ENCODE measurements at regions not wholly inside any gene's neighbourhood (a gene's known extent, or its start where the extent isn't known, plus 50 kb on each side); places are given as distances from the start of the nearest gene placed in this dataset.

DNA sequence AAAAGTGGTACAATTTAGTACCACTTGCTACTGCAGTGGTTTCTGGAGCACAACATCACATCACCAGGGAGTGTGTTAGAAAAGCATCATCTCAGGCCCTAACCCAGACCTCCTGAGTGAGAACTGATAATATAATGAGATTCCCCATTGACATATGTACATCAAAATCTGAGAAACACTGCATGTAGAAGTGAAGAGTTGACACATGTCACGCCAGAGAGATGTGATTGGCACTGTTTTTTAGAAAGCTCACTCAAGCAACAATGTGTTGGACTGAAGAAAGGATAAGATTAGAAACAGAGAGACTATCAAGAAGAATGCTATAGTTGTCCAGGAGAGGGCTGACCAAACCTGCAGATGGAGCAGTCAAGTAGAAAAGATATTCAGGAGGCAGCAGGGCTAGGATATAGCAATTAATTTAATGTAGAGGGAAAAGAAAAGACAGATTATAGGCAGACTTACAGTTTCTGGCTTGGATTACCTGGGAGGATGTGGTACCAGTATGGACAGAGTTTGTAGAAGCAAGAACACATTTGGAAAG is 324.4 kb upstream of the ADAMTSL1 start:
- H3K9me3 ChIP-seq: no peaks in the 10 kb centered on the region
- no peak overlapping the region for H3K4me3 ChIP-seq
- in situ Hi-C loops (cut with MboI; ENCODE audit: low sequenced_read_pairs in 4 of 4): no loop called here
- H3K36me3 ChIP-seq: no peaks in the 10 kb centered on the region
- H3K27ac ChIP-seq: no peak overlapping the region
- DNase-seq (no peak), ATAC-seq (no peak)
- TF ChIP-seq, protein P1, sequence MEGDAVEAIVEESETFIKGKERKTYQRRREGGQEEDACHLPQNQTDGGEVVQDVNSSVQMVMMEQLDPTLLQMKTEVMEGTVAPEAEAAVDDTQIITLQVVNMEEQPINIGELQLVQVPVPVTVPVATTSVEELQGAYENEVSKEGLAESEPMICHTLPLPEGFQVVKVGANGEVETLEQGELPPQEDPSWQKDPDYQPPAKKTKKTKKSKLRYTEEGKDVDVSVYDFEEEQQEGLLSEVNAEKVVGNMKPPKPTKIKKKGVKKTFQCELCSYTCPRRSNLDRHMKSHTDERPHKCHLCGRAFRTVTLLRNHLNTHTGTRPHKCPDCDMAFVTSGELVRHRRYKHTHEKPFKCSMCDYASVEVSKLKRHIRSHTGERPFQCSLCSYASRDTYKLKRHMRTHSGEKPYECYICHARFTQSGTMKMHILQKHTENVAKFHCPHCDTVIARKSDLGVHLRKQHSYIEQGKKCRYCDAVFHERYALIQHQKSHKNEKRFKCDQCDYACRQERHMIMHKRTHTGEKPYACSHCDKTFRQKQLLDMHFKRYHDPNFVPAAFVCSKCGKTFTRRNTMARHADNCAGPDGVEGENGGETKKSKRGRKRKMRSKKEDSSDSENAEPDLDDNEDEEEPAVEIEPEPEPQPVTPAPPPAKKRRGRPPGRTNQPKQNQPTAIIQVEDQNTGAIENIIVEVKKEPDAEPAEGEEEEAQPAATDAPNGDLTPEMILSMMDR (IDR thresholded peaks at IDR 0.05 in 4 of 5, conservative IDR thresholded peaks at IDR 0.05 in 1 of 5): no peak
- no peak for TF ChIP-seq POLR2A (IDR thresholded peaks at IDR 0.05)
- no peaks in the 10 kb centered on the region for H3K4me1 ChIP-seq
- intact Hi-C loops (cut with DNase I; ENCODE audit: low total_unique reads): no loop called here
- no peaks in the 10 kb centered on the region for H3K27me3 ChIP-seq

DNA sequence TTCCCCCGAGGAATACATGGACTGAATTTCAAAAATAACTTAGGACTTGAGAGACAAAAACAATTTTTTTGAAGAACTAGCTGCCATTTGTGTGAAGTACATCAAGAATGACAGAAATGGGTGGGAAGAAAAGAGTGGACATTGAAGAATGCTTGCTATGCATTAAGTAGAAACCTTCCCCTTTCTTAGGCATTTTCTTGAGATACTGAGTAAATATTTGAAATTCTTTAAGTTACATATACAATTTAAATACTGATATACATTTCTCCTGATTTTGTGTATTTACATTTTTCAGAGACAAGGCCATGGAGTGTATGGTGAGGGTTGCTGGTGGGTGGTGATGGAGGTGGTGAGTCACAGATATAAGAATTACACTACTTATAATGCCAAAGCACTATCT is 319.3 kb upstream of the ADAMTSL1 start:
- in situ Hi-C loops (cut with MboI; ENCODE audit: low sequenced_read_pairs in 4 of 4): no loop called here
- no peak for DNase-seq
- no peak for ATAC-seq
- no peaks in the 10 kb centered on the region for H3K36me3 ChIP-seq
- no peak overlapping the region for H3K4me3 ChIP-seq
- H3K27me3 ChIP-seq: no peaks in the 10 kb centered on the region
- TF ChIP-seq, protein P1 (IDR thresholded peaks at IDR 0.05 in 4 of 5, conservative IDR thresholded peaks at IDR 0.05 in 1 of 5): no peak
- no peak for TF ChIP-seq POLR2A (IDR thresholded peaks at IDR 0.05)
- H3K27ac ChIP-seq: no peak overlapping the region
- no peaks in the 10 kb centered on the region for H3K4me1 ChIP-seq
- intact Hi-C loops (cut with DNase I; ENCODE audit: low total_unique reads): no loop called here
- no peaks in the 10 kb centered on the region for H3K9me3 ChIP-seq

DNA sequence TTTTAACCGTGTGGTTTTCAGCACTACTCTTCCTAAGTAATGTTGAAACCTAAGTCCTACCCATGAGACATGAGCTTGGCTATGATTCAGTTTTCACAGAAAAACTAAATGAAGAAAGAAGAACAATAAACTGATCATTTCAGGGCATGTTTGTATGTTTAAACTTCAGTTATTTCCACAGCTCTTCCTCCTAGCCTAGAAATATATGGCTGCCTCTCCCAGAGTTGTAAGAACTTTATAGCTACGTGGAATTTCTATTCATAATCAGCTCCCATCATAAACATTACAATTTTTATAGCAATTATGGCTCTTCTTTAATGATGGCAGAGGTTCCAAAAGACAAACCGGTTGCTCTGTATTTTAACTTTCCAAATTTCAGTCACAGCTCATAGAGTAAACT is 314.7 kb upstream of the ADAMTSL1 start:
- Histone ChIP-seq H3K4me1 (no peaks in the 10 kb centered on the region), H3K27me3 (no peaks in the 10 kb centered on the region), H3K27ac (no peak overlapping the region), H3K36me3 (no peaks in the 10 kb centered on the region), H3K9me3 (no peaks in the 10 kb centered on the region), H3K4me3 (no peak overlapping the region)
- no peak for TF ChIP-seq POLR2A (IDR thresholded peaks at IDR 0.05)
- TF ChIP-seq, protein P1 (IDR thresholded peaks at IDR 0.05 in 4 of 5, conservative IDR thresholded peaks at IDR 0.05 in 1 of 5): no peak
- intact Hi-C loops (cut with DNase I; ENCODE audit: low total_unique reads): no loop called here
- ATAC-seq (no peak), DNase-seq (no peak)
- in situ Hi-C loops (cut with MboI; ENCODE audit: low sequenced_read_pairs in 4 of 4): no loop called here

DNA sequence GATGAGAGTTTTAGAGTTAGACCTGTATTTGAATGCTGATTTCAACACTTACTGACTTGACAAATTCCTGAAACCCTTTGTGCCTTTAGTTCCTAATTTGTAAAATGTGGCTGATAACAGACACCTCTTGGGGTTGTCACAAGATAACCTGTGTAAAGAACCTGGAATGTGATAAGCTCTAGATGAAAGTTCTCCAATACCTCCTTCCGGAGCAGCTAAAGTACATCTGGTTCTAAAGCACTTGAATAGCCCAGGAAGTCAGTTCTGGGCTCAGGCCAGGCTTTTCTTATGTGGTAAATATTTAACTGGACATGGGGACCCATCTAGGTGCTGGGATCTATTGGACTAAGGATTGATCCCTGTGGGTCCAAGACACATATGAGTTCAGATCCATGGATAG is 310.8 kb upstream of the ADAMTSL1 start:
- intact Hi-C loops (cut with DNase I; ENCODE audit: low total_unique reads): no loop called here
- in situ Hi-C loops (cut with MboI; ENCODE audit: low sequenced_read_pairs in 4 of 4): no loop called here
- no peak for ATAC-seq

More for the DNA sequence above, 310.8 kb upstream of the ADAMTSL1 start:
- Histone ChIP-seq H3K4me3 (no peak overlapping the region), H3K36me3 (no peaks in the 10 kb centered on the region), H3K4me1 (no peaks in the 10 kb centered on the region), H3K27me3 (no peaks in the 10 kb centered on the region), H3K9me3 (no peaks in the 10 kb centered on the region), H3K27ac (no peak overlapping the region)
- TF ChIP-seq, protein P1 (IDR thresholded peaks at IDR 0.05 in 4 of 5, conservative IDR thresholded peaks at IDR 0.05 in 1 of 5): no peak
- no peak for TF ChIP-seq POLR2A (IDR thresholded peaks at IDR 0.05)
- no peak for DNase-seq
